ENCODE measurements at regions not wholly inside any gene's neighbourhood (a gene's known extent, or its start where the extent isn't known, plus 50 kb on each side); places are given as distances from the start of the nearest gene placed in this dataset.

- intact Hi-C loops (cut with DNase I): loop anchor here (5.0 kb wide), 1 partner anchor 282 kb away; no protein-coding TSS in a partner anchor
- Histone ChIP-seq H3K27me3 (no peaks in the 10 kb centered on the region), H3K4me3 (no peak overlapping the region), H3K36me3 (no peaks in the 10 kb centered on the region), H3K27ac (no peak overlapping the region), H3K9me3 (no peaks in the 10 kb centered on the region), H3K4me1 (peaks cover 8% of the 10 kb centered on the region)
- TF ChIP-seq CTCF (IDR thresholded peaks at IDR 0.05): no peak
- no peak for ATAC-seq
- DNase-seq: no peak
Observed at GRCh38 chr6:111994791-111995190, 59.1 kb upstream of the CCN6 start.

GRCh38 chr6:111995404-111995803 lies 58.5 kb upstream of the CCN6 start:
- Histone ChIP-seq H3K27ac (no peak overlapping the region), H3K4me3 (no peak overlapping the region), H3K4me1 (peaks cover 8% of the 10 kb centered on the region), H3K27me3 (no peaks in the 10 kb centered on the region), H3K9me3 (no peaks in the 10 kb centered on the region), H3K36me3 (no peaks in the 10 kb centered on the region)
- intact Hi-C loops (cut with DNase I): no loop called here
- no peak for DNase-seq
- no peak for ATAC-seq
- no peak for TF ChIP-seq CTCF (IDR thresholded peaks at IDR 0.05)

GRCh38 chr6:111996144-111996865 lies 57.6 kb upstream of the CCN6 start:
- H3K4me3 ChIP-seq: no peak overlapping the region
- no peak for DNase-seq
- no peak overlapping the region for H3K27ac ChIP-seq
- no peaks in the 10 kb centered on the region for H3K36me3 ChIP-seq
- peaks cover 8% of the 10 kb centered on the region for H3K4me1 ChIP-seq
- intact Hi-C loops (cut with DNase I): no loop called here
- no peak for ATAC-seq
- H3K9me3 ChIP-seq: no peaks in the 10 kb centered on the region
- H3K27me3 ChIP-seq: no peaks in the 10 kb centered on the region
- TF ChIP-seq CTCF (IDR thresholded peaks at IDR 0.05): no peak

GRCh38 chr6:111997078-111997852 lies 56.6 kb upstream of the CCN6 start:
- peak; percentile 93 for TF ChIP-seq CTCF (IDR thresholded peaks at IDR 0.05)
- ATAC-seq (peak; percentile 98), DNase-seq (peak; percentile 88)
- H3K4me3 ChIP-seq: no peak overlapping the region
- no peaks in the 10 kb centered on the region for H3K9me3 ChIP-seq
- intact Hi-C loops (cut with DNase I): no loop called here
- no peak overlapping the region for H3K27ac ChIP-seq
- no peaks in the 10 kb centered on the region for H3K36me3 ChIP-seq
- H3K27me3 ChIP-seq: no peaks in the 10 kb centered on the region
- peaks cover 8% of the 10 kb centered on the region for H3K4me1 ChIP-seq

- ATAC-seq (no peak), DNase-seq (no peak)
- TF ChIP-seq CTCF (IDR thresholded peaks at IDR 0.05): no peak
- no peak overlapping the region for H3K4me3 ChIP-seq
- no peaks in the 10 kb centered on the region for H3K27me3 ChIP-seq
- H3K9me3 ChIP-seq: no peaks in the 10 kb centered on the region
- no peaks in the 10 kb centered on the region for H3K36me3 ChIP-seq
- intact Hi-C loops (cut with DNase I): no loop called here
- peaks cover 8% of the 10 kb centered on the region for H3K4me1 ChIP-seq
- H3K27ac ChIP-seq: no peak overlapping the region
Observed at GRCh38 chr6:111997853-111998208, 56.1 kb upstream of the CCN6 start.

All from upper lobe of right lung (tissue), 1 donor.